Nephron (organoid): ENCODE measurements at regions not wholly inside any gene's neighbourhood (a gene's known extent, or its start where the extent isn't known, plus 50 kb on each side); places are given as distances from the start of the nearest gene placed in this dataset.

ENCODE experiments used
- H3K27ac Mint-ChIP-seq, 3 experiments: 2 replicates each; pipeline ENCODE4 v1.8.0; 2020; ENCODE audit warnings: mixed read lengths in 3 of 3, mild to moderate bottlenecking in 2 of 3, moderate library complexity in 1 of 3
- H3K27me3 Mint-ChIP-seq: 2 replicates; pipeline ENCODE4 v1.8.0; 2021; ENCODE audit warnings: low read depth, mild to moderate bottlenecking, moderate library complexity, mixed read lengths
- H3K36me3 Mint-ChIP-seq: 2 replicates; pipeline ENCODE4 v1.8.0; 2020; ENCODE audit warnings: low read depth, mixed read lengths
- H3K4me1 Mint-ChIP-seq: 2 replicates; pipeline ENCODE4 v1.8.0; 2020; ENCODE audit warnings: mixed read lengths
- H3K4me3 Mint-ChIP-seq, 3 experiments: 2 replicates each; pipeline ENCODE4 v1.8.0; 2020; ENCODE audit warnings: mild to moderate bottlenecking in 3 of 3, mixed read lengths in 3 of 3, moderate library complexity in 2 of 3
- H3K9me3 Mint-ChIP-seq: 2 replicates; pipeline ENCODE4 v1.8.0; 2020; ENCODE audit warnings: mixed read lengths
- TF ChIP-seq, protein P1 (sequence below), 3 experiments: fragments of 200-600 bp; sonication (generic); IDR thresholded peaks; one replicate each; pipeline ENCODE4 v1.5.0; 2021; ENCODE audit warnings: antibody characterized with exemption in 3 of 3; ENCODE audit not compliant: unreplicated experiment in 3 of 3

DNA sequence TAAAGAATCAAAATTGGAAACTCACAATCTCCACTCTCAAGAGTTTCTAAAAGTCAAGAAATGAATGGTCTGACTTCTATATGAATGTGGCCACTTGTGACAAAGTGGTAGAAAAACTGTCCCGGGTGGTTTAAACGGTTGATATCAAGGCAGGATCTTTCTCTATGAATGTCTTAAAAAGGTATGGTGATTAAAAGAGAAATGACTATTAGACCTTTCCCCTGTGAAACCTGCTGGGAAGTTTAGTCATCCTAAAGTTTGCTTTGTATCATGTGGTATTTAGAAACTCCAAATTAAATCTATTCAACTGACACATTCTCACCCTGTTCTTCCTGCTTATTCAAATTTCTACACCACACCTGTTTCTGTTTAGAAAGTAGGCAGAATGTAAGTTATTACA lies 492.5 kb downstream of the XPNPEP1 start:
- Mint-ChIP-seq H3K4me3 (no peak overlapping the region), H3K27ac (no peak overlapping the region), H3K9me3 (no peaks in the 10 kb centered on the region), H3K36me3 (no peaks in the 10 kb centered on the region), H3K27me3 (peaks cover 6% of the 10 kb centered on the region), H3K4me1 (peaks cover 8% of the 10 kb centered on the region)
- TF ChIP-seq, protein P1, sequence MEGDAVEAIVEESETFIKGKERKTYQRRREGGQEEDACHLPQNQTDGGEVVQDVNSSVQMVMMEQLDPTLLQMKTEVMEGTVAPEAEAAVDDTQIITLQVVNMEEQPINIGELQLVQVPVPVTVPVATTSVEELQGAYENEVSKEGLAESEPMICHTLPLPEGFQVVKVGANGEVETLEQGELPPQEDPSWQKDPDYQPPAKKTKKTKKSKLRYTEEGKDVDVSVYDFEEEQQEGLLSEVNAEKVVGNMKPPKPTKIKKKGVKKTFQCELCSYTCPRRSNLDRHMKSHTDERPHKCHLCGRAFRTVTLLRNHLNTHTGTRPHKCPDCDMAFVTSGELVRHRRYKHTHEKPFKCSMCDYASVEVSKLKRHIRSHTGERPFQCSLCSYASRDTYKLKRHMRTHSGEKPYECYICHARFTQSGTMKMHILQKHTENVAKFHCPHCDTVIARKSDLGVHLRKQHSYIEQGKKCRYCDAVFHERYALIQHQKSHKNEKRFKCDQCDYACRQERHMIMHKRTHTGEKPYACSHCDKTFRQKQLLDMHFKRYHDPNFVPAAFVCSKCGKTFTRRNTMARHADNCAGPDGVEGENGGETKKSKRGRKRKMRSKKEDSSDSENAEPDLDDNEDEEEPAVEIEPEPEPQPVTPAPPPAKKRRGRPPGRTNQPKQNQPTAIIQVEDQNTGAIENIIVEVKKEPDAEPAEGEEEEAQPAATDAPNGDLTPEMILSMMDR (IDR thresholded peaks at IDR 0.05; ENCODE audit: unreplicated experiment in 3 of 3), result no peak

DNA sequence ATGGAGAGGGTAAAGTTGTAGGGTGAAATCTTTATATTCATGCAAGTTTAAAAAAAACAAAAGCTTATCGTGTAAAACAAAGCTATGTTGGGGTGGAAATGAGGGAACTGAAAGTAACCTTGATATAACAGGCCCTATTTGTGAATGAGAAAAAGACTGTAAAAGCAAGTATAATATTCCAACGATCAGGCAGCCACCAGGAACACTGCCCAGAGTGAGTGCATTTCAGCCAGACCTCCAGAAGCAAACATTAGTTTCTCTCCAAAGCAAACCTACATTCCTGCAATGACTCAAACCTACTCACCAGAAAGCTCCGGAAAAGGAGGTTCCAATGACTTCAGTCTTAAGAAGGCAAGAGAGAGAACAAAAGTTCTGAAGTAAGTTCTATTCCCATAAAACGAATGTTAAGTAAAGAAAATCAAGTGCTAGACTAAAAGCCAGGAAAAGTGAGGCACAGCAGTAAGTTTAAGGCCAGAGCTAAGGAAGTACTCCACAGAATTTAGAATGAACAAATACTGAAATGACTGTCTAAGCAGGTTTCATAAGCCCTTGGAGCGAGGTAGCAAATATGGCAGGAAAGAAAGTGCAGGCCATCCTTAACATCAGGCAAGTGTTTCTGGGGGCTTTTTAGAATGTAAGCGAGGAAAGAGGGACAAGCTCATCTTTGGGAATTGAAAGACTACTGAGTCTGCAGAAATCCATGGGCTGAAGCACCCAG lies 493.1 kb downstream of the XPNPEP1 start:
- Mint-ChIP-seq H3K4me3 (no peak overlapping the region), H3K36me3 (no peaks in the 10 kb centered on the region), H3K4me1 (peaks cover 8% of the 10 kb centered on the region), H3K9me3 (no peaks in the 10 kb centered on the region), H3K27me3 (peaks cover 6% of the 10 kb centered on the region), H3K27ac (no peak overlapping the region)
- TF ChIP-seq, protein P1 (IDR thresholded peaks at IDR 0.05; ENCODE audit: unreplicated experiment in 3 of 3), result no peak

DNA sequence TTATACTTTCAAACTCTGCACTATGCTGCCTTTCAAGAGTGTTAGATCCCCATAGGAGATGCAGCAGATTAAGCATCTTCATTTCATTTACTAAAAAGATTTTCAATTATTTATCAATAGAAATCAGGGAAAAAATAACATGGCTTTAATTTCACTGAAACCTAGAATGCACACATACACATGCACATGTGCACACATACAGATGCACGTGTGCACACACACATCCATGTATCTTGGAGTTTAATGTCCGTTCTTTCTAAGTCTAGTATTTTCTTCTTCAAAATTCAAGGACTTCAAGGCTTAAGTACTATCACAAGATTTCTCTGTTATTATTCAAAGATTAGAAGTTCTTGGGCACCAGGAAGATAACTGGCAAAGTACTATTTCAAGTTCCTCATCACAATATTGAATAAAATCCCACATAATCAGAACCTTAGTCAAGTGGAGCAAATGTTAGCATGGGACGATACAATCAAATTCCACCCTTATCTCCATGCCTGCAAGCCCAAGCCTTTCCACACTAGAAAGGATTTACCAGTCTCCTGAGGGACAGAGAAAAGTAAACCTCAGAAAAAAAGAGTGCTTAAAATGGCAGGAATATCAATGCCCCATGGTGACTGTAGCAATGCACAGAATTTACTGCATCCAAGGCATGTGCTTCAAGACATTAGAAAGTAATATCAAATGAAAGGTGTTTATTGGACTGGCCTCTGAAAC lies 494.4 kb downstream of the XPNPEP1 start:
- TF ChIP-seq, protein P1 (IDR thresholded peaks at IDR 0.05; ENCODE audit: unreplicated experiment in 3 of 3), result no peak
- Mint-ChIP-seq H3K9me3 (no peaks in the 10 kb centered on the region), H3K4me3 (no peak overlapping the region), H3K36me3 (no peaks in the 10 kb centered on the region), H3K27ac (no peak overlapping the region), H3K27me3 (peaks cover 6% of the 10 kb centered on the region), H3K4me1 (peaks cover 8% of the 10 kb centered on the region)

DNA sequence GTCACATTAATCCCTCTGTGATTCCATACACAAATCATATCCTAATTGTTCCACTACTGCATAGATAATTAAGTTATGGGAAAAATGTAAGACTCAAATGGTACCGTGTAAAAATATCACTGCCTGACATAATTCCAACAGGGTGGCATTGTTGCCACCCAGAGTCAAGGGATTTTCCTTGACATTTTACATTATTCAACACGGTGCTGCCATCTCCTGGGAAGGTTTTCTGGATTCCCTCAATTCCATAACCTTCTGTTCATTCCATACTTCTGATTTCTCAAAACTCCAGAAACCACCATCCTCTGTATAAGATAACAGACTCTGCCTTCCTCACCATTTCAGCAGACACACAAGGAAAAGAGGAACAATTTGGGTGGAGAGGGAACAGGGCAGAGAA lies 495.9 kb downstream of the XPNPEP1 start:
- peaks cover 8% of the 10 kb centered on the region for H3K4me1 Mint-ChIP-seq
- H3K27ac Mint-ChIP-seq, result no peak overlapping the region
- H3K9me3 Mint-ChIP-seq, result no peaks in the 10 kb centered on the region
- H3K36me3 Mint-ChIP-seq, result no peaks in the 10 kb centered on the region
- H3K4me3 Mint-ChIP-seq, result no peak overlapping the region
- no peaks in the 10 kb centered on the region for H3K27me3 Mint-ChIP-seq
- TF ChIP-seq, protein P1 (IDR thresholded peaks at IDR 0.05; ENCODE audit: unreplicated experiment in 3 of 3), result peak in 2 of 3 experiments; percentile 22 to 34

DNA sequence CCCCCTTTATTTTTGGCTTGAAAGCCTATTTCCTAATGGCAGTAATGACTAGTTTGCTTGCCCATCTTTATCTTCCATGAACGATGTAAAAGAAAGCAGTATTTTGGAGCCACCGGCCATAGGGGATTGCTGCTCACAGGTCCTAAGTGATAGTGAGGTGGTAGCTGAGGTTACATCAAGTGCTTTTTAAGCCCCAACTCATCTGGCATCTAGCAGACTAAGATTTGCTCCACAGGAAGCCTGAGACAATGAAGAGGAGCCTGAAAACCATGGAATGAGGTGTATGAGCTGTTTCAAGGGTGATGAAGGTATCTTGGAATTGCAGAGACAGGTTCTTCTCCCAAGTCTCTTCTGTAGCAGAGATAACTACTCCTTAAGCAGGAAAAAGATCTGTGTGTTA lies 496.3 kb downstream of the XPNPEP1 start:
- Mint-ChIP-seq H3K27ac (no peak overlapping the region), H3K4me1 (peaks cover 8% of the 10 kb centered on the region), H3K36me3 (no peaks in the 10 kb centered on the region), H3K4me3 (no peak overlapping the region), H3K9me3 (no peaks in the 10 kb centered on the region), H3K27me3 (no peaks in the 10 kb centered on the region)
- TF ChIP-seq, protein P1 (IDR thresholded peaks at IDR 0.05; ENCODE audit: unreplicated experiment in 3 of 3), result no peak
